Activated naive CD8-positive, alpha-beta T cell treated with anti-CD3 and anti-CD28 coated beads, Interleukin-2, amount 50 U/mL, for 24 hours (primary cell): ENCODE measurements at regions not wholly inside any gene's neighbourhood (a gene's known extent, or its start where the extent isn't known, plus 50 kb on each side); places are given as distances from the start of the nearest gene placed in this dataset.

Source experiments
- ATAC-seq: fragments of 150-1000 bp; cut with Tn5 transposase; one replicate; pipeline ENCODE4 v1.10.0; 2021
- DNase-seq: peaks from one replicate; pipeline ENCODE4 v3.0.0; 2021
- H3K27ac Mint-ChIP-seq: one replicate; pipeline ENCODE4 v1.8.0; 2021; ENCODE audit warnings: mild to moderate bottlenecking, mixed read lengths
- H3K27me3 Mint-ChIP-seq: one replicate; pipeline ENCODE4 v1.8.0; 2021; ENCODE audit warnings: mixed read lengths
- H3K36me3 Mint-ChIP-seq: one replicate; pipeline ENCODE4 v1.8.0; 2021; ENCODE audit warnings: low read depth, mixed read lengths
- H3K4me1 Mint-ChIP-seq: one replicate; pipeline ENCODE4 v1.8.0; 2021; ENCODE audit warnings: mixed read lengths
- H3K4me3 Mint-ChIP-seq: one replicate; pipeline ENCODE4 v1.8.0; 2021; ENCODE audit warnings: mild to moderate bottlenecking, moderate library complexity, mixed read lengths
- H3K9me3 Mint-ChIP-seq: one replicate; pipeline ENCODE4 v1.8.0; 2021; ENCODE audit warnings: mixed read lengths

GRCh38 chr16:55120408-55120807 is 189.7 kb downstream of the IRX5 start:
- H3K4me3 Mint-ChIP-seq: no peak overlapping the region
- H3K27ac Mint-ChIP-seq: no peak overlapping the region
- H3K9me3 Mint-ChIP-seq: no peaks in the 10 kb centered on the region
- no peaks in the 10 kb centered on the region for H3K36me3 Mint-ChIP-seq
- H3K4me1 Mint-ChIP-seq: no peaks in the 10 kb centered on the region
- no peak for ATAC-seq
- no peak for DNase-seq
- H3K27me3 Mint-ChIP-seq: no peaks in the 10 kb centered on the region

GRCh38 chr16:55120826-55121225 is 190.2 kb downstream of the IRX5 start:
- H3K4me1 Mint-ChIP-seq: no peaks in the 10 kb centered on the region
- H3K9me3 Mint-ChIP-seq: no peaks in the 10 kb centered on the region
- no peaks in the 10 kb centered on the region for H3K27me3 Mint-ChIP-seq
- DNase-seq (no peak), ATAC-seq (no peak)
- H3K27ac Mint-ChIP-seq: no peak overlapping the region
- H3K36me3 Mint-ChIP-seq: no peaks in the 10 kb centered on the region
- no peak overlapping the region for H3K4me3 Mint-ChIP-seq

DNA sequence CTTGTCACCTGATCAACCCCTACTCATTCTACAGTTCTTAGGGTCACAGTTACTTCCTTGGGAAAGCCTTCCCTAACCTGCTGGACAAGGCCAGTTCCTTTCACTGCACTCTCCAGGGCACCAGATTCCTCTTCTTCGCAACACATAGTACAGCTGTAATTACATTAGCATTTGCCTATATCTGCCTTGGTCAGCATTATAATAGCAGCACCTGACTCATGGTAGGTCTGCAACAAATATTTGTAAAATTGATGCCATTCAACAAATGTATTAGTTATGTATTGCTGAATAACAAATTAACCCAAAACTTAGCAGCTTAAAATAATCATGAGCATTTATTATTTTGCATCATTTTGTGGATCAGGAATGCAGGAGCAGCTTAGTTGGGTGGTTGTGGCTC is 193.0 kb downstream of the IRX5 start:
- Mint-ChIP-seq H3K36me3 (no peaks in the 10 kb centered on the region), H3K4me3 (no peak overlapping the region), H3K27me3 (no peaks in the 10 kb centered on the region), H3K27ac (no peak overlapping the region), H3K9me3 (no peaks in the 10 kb centered on the region), H3K4me1 (no peaks in the 10 kb centered on the region)
- ATAC-seq: no peak
- no peak for DNase-seq

GRCh38 chr16:55125818-55126385 is 195.2 kb downstream of the IRX5 start:
- H3K4me3 Mint-ChIP-seq: no peak overlapping the region
- ATAC-seq: no peak
- H3K9me3 Mint-ChIP-seq: no peaks in the 10 kb centered on the region
- no peaks in the 10 kb centered on the region for H3K4me1 Mint-ChIP-seq
- no peak overlapping the region for H3K27ac Mint-ChIP-seq
- H3K36me3 Mint-ChIP-seq: no peaks in the 10 kb centered on the region
- DNase-seq: no peak
- no peaks in the 10 kb centered on the region for H3K27me3 Mint-ChIP-seq

GRCh38 chr16:55126456-55126855 is 195.8 kb downstream of the IRX5 start:
- Mint-ChIP-seq H3K27ac (no peak overlapping the region), H3K9me3 (no peaks in the 10 kb centered on the region), H3K4me3 (no peak overlapping the region), H3K36me3 (no peaks in the 10 kb centered on the region), H3K4me1 (no peaks in the 10 kb centered on the region), H3K27me3 (no peaks in the 10 kb centered on the region)
- DNase-seq (no peak), ATAC-seq (no peak)

- Mint-ChIP-seq H3K9me3 (no peaks in the 10 kb centered on the region), H3K36me3 (no peaks in the 10 kb centered on the region), H3K27me3 (no peaks in the 10 kb centered on the region), H3K4me3 (no peak overlapping the region), H3K27ac (no peak overlapping the region), H3K4me1 (no peaks in the 10 kb centered on the region)
- no peak for ATAC-seq
- DNase-seq: no peak
Measured at GRCh38 chr16:55130456-55130855, 193.5 kb upstream of the IRX6 start.

GRCh38 chr16:55130911-55131310 is 193.1 kb upstream of the IRX6 start:
- H3K36me3 Mint-ChIP-seq: no peaks in the 10 kb centered on the region
- no peaks in the 10 kb centered on the region for H3K9me3 Mint-ChIP-seq
- H3K4me3 Mint-ChIP-seq: no peak overlapping the region
- no peak overlapping the region for H3K27ac Mint-ChIP-seq
- H3K27me3 Mint-ChIP-seq: no peaks in the 10 kb centered on the region
- H3K4me1 Mint-ChIP-seq: no peaks in the 10 kb centered on the region
- no peak for ATAC-seq
- DNase-seq: no peak

- no peaks in the 10 kb centered on the region for H3K9me3 Mint-ChIP-seq
- no peaks in the 10 kb centered on the region for H3K27me3 Mint-ChIP-seq
- ATAC-seq (no peak), DNase-seq (no peak)
- H3K4me3 Mint-ChIP-seq: no peak overlapping the region
- H3K4me1 Mint-ChIP-seq: no peaks in the 10 kb centered on the region
- H3K36me3 Mint-ChIP-seq: no peaks in the 10 kb centered on the region
- H3K27ac Mint-ChIP-seq: no peak overlapping the region
Measured at GRCh38 chr16:55133654-55134053, 190.3 kb upstream of the IRX6 start.

DNA sequence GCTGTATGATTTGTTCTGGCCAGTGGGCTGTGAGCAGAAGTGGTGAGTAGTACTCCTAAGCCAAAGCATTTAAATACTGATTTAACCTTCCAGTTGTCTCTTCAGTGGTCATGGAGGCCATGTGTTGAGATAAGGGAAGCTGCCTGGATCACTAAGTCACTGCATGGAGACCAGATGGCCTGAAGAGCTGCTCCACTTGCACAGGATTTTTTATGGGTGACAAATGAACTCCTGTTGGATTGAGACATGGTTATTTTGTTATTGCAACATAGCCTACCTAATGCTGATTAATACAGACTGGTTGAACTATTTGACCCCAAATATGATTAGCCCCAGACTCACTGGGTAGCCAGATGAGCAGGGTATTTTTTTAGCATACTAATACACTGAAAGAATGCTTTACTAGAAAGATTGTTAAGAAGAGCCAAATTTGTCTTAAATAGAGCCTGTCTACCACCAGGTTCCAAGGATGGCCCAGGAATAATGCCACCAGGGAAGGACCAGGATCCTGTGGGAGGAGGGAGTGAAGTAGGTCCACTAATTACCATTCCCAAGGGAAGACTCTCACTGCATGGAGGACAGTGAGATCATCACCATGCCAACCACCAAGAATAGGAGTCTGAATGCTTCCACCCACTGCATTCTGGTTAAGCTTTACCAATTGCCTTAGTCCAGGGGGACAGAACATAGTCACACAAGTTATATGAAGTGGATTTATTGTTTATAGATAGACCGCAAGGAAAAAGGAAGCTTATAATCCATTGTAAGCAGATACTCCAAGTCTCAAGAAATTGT is 187.4 kb upstream of the IRX6 start:
- no peaks in the 10 kb centered on the region for H3K9me3 Mint-ChIP-seq
- no peaks in the 10 kb centered on the region for H3K4me1 Mint-ChIP-seq
- no peak overlapping the region for H3K27ac Mint-ChIP-seq
- no peak for ATAC-seq
- no peak overlapping the region for H3K4me3 Mint-ChIP-seq
- H3K27me3 Mint-ChIP-seq: no peaks in the 10 kb centered on the region
- DNase-seq: no peak
- no peaks in the 10 kb centered on the region for H3K36me3 Mint-ChIP-seq

DNA sequence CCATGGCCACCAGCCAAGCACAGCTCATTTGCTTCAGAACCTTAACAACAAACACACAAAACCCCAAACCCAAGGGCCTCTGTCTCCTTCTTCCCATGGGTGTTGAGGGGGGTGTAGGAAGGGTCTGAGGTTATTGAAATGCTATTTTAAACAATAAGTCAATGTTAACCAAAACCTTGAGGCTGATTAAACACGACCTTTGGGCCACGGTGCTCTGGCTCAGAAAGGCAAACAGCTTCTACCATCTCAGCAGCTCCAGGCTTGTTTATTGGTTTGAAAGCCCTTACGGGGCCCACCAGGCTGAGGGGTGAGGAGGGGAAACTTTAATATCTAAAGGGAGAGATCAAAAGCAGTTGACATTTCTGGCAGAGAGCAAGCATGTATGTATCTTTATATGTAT is 185.7 kb upstream of the IRX6 start:
- Mint-ChIP-seq H3K27me3 (no peaks in the 10 kb centered on the region), H3K9me3 (no peaks in the 10 kb centered on the region), H3K27ac (no peak overlapping the region), H3K4me3 (no peak overlapping the region), H3K36me3 (no peaks in the 10 kb centered on the region), H3K4me1 (no peaks in the 10 kb centered on the region)
- ATAC-seq (no peak), DNase-seq (no peak)

DNA sequence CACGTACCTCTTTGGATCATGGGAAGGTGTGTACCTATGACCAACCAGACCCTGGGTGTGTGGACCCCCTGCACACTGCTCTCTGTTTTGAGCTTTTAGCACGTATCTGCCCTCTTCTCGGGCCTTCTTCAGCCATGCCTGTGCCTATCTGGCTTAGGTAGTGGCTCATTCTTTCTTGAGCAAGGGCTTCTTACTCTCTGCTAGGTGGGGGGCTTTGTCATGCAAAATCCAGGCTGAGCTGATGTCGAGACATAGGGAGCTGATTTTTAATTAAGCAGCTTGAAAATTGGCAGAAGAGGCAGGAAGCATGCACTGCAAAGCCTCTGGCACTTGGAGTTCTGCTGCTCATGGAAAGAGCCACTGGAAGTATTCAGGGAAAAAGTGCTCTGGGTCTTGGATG is 181.6 kb upstream of the IRX6 start:
- H3K27me3 Mint-ChIP-seq: no peaks in the 10 kb centered on the region
- no peak overlapping the region for H3K4me3 Mint-ChIP-seq
- no peaks in the 10 kb centered on the region for H3K4me1 Mint-ChIP-seq
- no peaks in the 10 kb centered on the region for H3K36me3 Mint-ChIP-seq
- no peak for DNase-seq
- H3K9me3 Mint-ChIP-seq: no peaks in the 10 kb centered on the region
- H3K27ac Mint-ChIP-seq: no peak overlapping the region
- no peak for ATAC-seq

- Mint-ChIP-seq H3K27ac (no peak overlapping the region), H3K4me3 (no peak overlapping the region), H3K36me3 (no peaks in the 10 kb centered on the region), H3K27me3 (no peaks in the 10 kb centered on the region), H3K9me3 (no peaks in the 10 kb centered on the region), H3K4me1 (no peaks in the 10 kb centered on the region)
- no peak for DNase-seq
- no peak for ATAC-seq
Measured at GRCh38 chr16:55144651-55145050, 179.4 kb upstream of the IRX6 start.

DNA sequence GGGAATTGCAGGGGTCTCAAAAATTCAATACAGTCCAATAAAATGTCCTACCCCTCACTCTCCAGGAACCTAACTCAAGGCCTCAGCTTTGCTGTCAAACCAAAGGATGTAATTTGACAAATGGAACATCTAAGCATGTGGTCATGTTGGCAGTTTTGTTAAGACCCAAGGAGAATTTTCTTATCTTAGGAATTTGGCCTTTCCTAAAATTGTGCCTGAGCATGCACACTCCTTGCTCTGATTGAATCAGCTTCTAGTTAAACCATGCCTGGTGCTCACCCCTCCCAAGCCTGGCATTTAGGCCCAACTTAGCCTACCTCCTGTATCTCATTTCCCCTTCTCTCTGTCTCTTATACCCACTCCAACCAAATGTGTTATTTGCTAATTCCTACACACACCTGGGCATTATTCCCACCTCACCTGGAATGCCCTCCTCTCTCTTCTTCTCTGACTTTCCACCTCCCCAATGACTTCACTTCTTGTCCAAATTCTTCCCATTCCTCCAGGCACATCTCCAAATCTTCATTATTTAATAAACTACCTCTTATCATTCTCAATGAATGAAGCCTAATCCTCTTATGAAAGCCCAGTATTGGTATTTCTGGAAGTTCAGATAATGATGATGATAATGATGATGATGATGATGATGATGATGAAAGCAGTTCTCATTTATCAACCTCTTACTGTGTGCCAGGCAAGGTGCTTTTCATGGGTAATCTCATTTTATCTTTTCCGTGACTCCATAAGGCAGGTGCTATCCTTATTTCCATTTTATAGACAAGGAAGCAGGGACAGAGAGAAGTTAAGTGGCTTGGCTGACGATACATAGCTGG is 178.0 kb upstream of the IRX6 start:
- Mint-ChIP-seq H3K27ac (no peak overlapping the region), H3K4me3 (no peak overlapping the region), H3K27me3 (no peaks in the 10 kb centered on the region), H3K4me1 (no peaks in the 10 kb centered on the region), H3K9me3 (no peaks in the 10 kb centered on the region), H3K36me3 (no peaks in the 10 kb centered on the region)
- no peak for ATAC-seq
- no peak for DNase-seq

GRCh38 chr16:55146966-55147365 is 177.0 kb upstream of the IRX6 start:
- peaks cover 3% of the 10 kb centered on the region for H3K27me3 Mint-ChIP-seq
- ATAC-seq: no peak
- no peak overlapping the region for H3K4me3 Mint-ChIP-seq

DNA sequence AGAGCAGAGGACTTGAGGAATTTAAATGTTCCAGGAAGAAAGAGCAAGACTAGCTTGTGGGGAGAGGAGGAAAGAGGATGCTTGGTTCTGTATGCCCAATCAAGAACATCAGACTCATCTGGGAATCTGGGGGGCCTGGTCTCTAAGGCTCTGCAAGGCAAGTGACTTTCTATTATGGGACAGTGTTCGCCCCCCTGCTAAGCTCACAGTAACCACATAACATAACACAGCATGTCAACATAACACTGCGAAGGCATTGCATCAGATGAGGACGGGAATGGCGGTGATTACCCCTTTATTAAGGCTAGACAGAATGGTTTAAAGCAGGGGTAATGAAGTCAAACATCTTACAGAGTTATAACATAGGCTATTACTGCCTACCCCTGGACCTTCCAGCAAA is 176.6 kb upstream of the IRX6 start:
- H3K36me3 Mint-ChIP-seq: no peaks in the 10 kb centered on the region
- peaks cover 3% of the 10 kb centered on the region for H3K27me3 Mint-ChIP-seq
- H3K9me3 Mint-ChIP-seq: no peaks in the 10 kb centered on the region
- no peak overlapping the region for H3K27ac Mint-ChIP-seq
- ATAC-seq (no peak), DNase-seq (no peak)
- no peaks in the 10 kb centered on the region for H3K4me1 Mint-ChIP-seq
- H3K4me3 Mint-ChIP-seq: no peak overlapping the region

More at GRCh38 chr16:55146966-55147365, 177.0 kb upstream of the IRX6 start:
- no peak for DNase-seq
- no peaks in the 10 kb centered on the region for H3K9me3 Mint-ChIP-seq
- no peak overlapping the region for H3K27ac Mint-ChIP-seq
- H3K4me1 Mint-ChIP-seq: no peaks in the 10 kb centered on the region
- no peaks in the 10 kb centered on the region for H3K36me3 Mint-ChIP-seq
